Activated B cell treated with CpG ODN at 0.5 μM for 24 hours (primary cell): ENCODE measurements at regions not wholly inside any gene's neighbourhood (a gene's known extent, or its start where the extent isn't known, plus 50 kb on each side); places are given as distances from the start of the nearest gene placed in this dataset.

Experiments used
- ATAC-seq: fragments of 200-7000 bp; cut with Tn5 transposase; one replicate; pipeline ENCODE4 v1.10.0; 2021; ENCODE audit warnings: low read depth, mild to moderate bottlenecking, moderate library complexity
- CTCF ChIA-PET: fragments of 350-600 bp; sonication (Branson Sonifier 250); formaldehyde crosslinking; loops from one replicate; lab custom pipeline; 2021; ENCODE audit warnings: antibody characterized with exemption; lab: Charles Lee
- POLR2A ChIA-PET: fragments of 350-600 bp; sonication (Branson Sonifier 250); formaldehyde crosslinking; loops from one replicate; lab custom pipeline; 2021; ENCODE audit warnings: antibody characterized with exemption; lab: Charles Lee
- DNase-seq: peaks from one replicate; pipeline ENCODE4 v3.0.0; 2022
- H3K27ac Mint-ChIP-seq: one replicate; pipeline ENCODE4 v1.8.0; 2020; ENCODE audit warnings: mixed read lengths
- H3K27me3 Mint-ChIP-seq: one replicate; pipeline ENCODE4 v1.8.0; 2021; ENCODE audit warnings: mixed read lengths
- H3K36me3 Mint-ChIP-seq: one replicate; pipeline ENCODE4 v1.8.0; 2021; ENCODE audit warnings: low read depth, mixed read lengths
- H3K4me1 Mint-ChIP-seq: one replicate; pipeline ENCODE4 v1.8.0; 2021; ENCODE audit warnings: mixed read lengths
- H3K4me3 Mint-ChIP-seq: one replicate; pipeline ENCODE4 v1.8.0; 2020; ENCODE audit warnings: mild to moderate bottlenecking, mixed read lengths
- H3K9me3 Mint-ChIP-seq: one replicate; pipeline ENCODE4 v1.8.0; 2020; ENCODE audit warnings: mixed read lengths
- CTCF ChIP-seq: fragments of 200-600 bp; IDR thresholded peaks from one replicate; pipeline ENCODE4 v1.8.0; 2022; ENCODE audit warnings: antibody characterized with exemption, mild to moderate bottlenecking
- intact Hi-C: fragments of 100-400 bp; cut with micrococcal nuclease; formaldehyde crosslinking; loops from one replicate; pipeline ENCODE4 v1.15.1; 2024

- TF ChIP-seq CTCF = no peak
- intact Hi-C loops = no loop called here
- ChIA-PET CTCF (no interaction called here), POLR2A (no interaction called here)
- ATAC-seq = no peak
- Mint-ChIP-seq H3K4me3 (no peak overlapping the region), H3K4me1 (no peaks in the 10 kb centered on the region), H3K9me3 (peaks cover 5% of the 10 kb centered on the region), H3K36me3 (no peaks in the 10 kb centered on the region), H3K27me3 (no peaks in the 10 kb centered on the region), H3K27ac (no peak overlapping the region)
- no peak for DNase-seq
These were observed 578.4 kb upstream of the WWC1 start for GRCh38 chr5:167712986-167713585.

- intact Hi-C loops = no loop called here
- Mint-ChIP-seq H3K27ac (no peak overlapping the region), H3K4me1 (no peaks in the 10 kb centered on the region), H3K36me3 (no peaks in the 10 kb centered on the region), H3K27me3 (no peaks in the 10 kb centered on the region), H3K9me3 (peaks cover 5% of the 10 kb centered on the region), H3K4me3 (no peak overlapping the region)
- no peak for TF ChIP-seq CTCF
- no peak for ATAC-seq
- no peak for DNase-seq
- POLR2A ChIA-PET = no interaction called here
- CTCF ChIA-PET = no interaction called here
These were observed 577.5 kb upstream of the WWC1 start for GRCh38 chr5:167713896-167714295.

GRCh38 chr5:167716126-167716775 is 575.2 kb upstream of the WWC1 start:
- CTCF ChIA-PET = no interaction called here
- no peak for ATAC-seq
- no peaks in the 10 kb centered on the region for H3K4me1 Mint-ChIP-seq
- intact Hi-C loops = no loop called here
- H3K36me3 Mint-ChIP-seq = no peaks in the 10 kb centered on the region
- POLR2A ChIA-PET = no interaction called here
- H3K4me3 Mint-ChIP-seq = no peak overlapping the region
- H3K27me3 Mint-ChIP-seq = no peaks in the 10 kb centered on the region
- no peak for TF ChIP-seq CTCF
- DNase-seq = no peak
- peaks cover 5% of the 10 kb centered on the region for H3K9me3 Mint-ChIP-seq
- H3K27ac Mint-ChIP-seq = no peak overlapping the region

GRCh38 chr5:167720259-167720658 is 571.2 kb upstream of the WWC1 start:
- no peak for TF ChIP-seq CTCF
- intact Hi-C loops = loop anchor here (10.0 kb wide), 1 partner anchor 325 kb away; no protein-coding TSS in a partner anchor
- ChIA-PET CTCF (no interaction called here), POLR2A (no interaction called here)
- no peaks in the 10 kb centered on the region for H3K27me3 Mint-ChIP-seq
- DNase-seq (no peak), ATAC-seq (no peak)
- H3K27ac Mint-ChIP-seq = no peak overlapping the region
- no peaks in the 10 kb centered on the region for H3K36me3 Mint-ChIP-seq
- H3K9me3 Mint-ChIP-seq = no peaks in the 10 kb centered on the region
- H3K4me1 Mint-ChIP-seq = no peaks in the 10 kb centered on the region
- H3K4me3 Mint-ChIP-seq = no peak overlapping the region

GRCh38 chr5:167720676-167721260 is 570.7 kb upstream of the WWC1 start:
- POLR2A ChIA-PET = no interaction called here
- TF ChIP-seq CTCF = no peak
- no peak overlapping the region for H3K4me3 Mint-ChIP-seq
- no peak overlapping the region for H3K27ac Mint-ChIP-seq
- no peaks in the 10 kb centered on the region for H3K36me3 Mint-ChIP-seq
- intact Hi-C loops = loop anchor here (10.0 kb wide), 1 partner anchor 324 kb away; no protein-coding TSS in a partner anchor
- no peaks in the 10 kb centered on the region for H3K4me1 Mint-ChIP-seq
- no peak for ATAC-seq
- DNase-seq = no peak
- no peaks in the 10 kb centered on the region for H3K27me3 Mint-ChIP-seq
- CTCF ChIA-PET = no interaction called here
- H3K9me3 Mint-ChIP-seq = no peaks in the 10 kb centered on the region
